K562 (cell line): ENCODE measurements at regions not wholly inside any gene's neighbourhood (a gene's known extent, or its start where the extent isn't known, plus 50 kb on each side); places are given as distances from the start of the nearest gene placed in this dataset.

Source experiments
- ARHGAP35 ChIP-seq: fragments of 450-650 bp; IDR thresholded peaks from 2 replicates; pipeline ENCODE4 v1.6.1; 2018; ENCODE audit not compliant: partially characterized antibody
- ATF1 ChIP-seq, 2 experiments: fragments of 450-650 bp in 1 of 2; IDR thresholded peaks; 2 replicates each; pipeline ENCODE4 v1.6.1; 2016; ENCODE audit warnings: missing compliant biosample characterization in 1 of 2, missing genetic modification characterization in 1 of 2
- ATF7 ChIP-seq: fragments of 450-650 bp; IDR thresholded peaks from 2 replicates; pipeline ENCODE4 v1.7.1; 2014; ENCODE audit warnings: mild to moderate bottlenecking, moderate library complexity
- CBX8 ChIP-seq: fragments of 200-600 bp; sonication (generic); IDR thresholded peaks from 2 replicates; pipeline ENCODE4 v1.6.1; 2012; ENCODE audit warnings: borderline replicate concordance, mixed run types, low read depth, mild to moderate bottlenecking, moderate library complexity, mixed read lengths, low read length, control low read depth, inconsistent platforms; ENCODE audit not compliant: poor library complexity, severe bottlenecking; ENCODE audit errors: extremely low read depth
- CXXC5 ChIP-seq: fragments of 250-450 bp; sonication (Bioruptor Pico); IDR thresholded peaks from 2 replicates; pipeline ENCODE4 v1.8.0; 2022; ENCODE audit warnings: inconsistent platforms, mild to moderate bottlenecking, moderate library complexity
- GABPA ChIP-seq: fragments of 200-800 bp; sonication (Bioruptor generic); conservative IDR thresholded peaks from 2 replicates; pipeline ENCODE4 v1.6.1; 2016; ENCODE audit warnings: low read depth, missing genetic modification characterization, missing compliant biosample characterization
- GABPB1 ChIP-seq: sonication (generic); formaldehyde crosslinking; IDR thresholded peaks from 2 replicates; pipeline ENCODE4 v1.8.0; 2022; ENCODE audit warnings: mild to moderate bottlenecking, missing genetic modification reagents
- HNRNPL ChIP-seq: fragments of 200-400 bp; formaldehyde crosslinking; IDR thresholded peaks from 2 replicates; pipeline ENCODE4 v1.6.1; 2017; ENCODE audit warnings: low read depth, mild to moderate bottlenecking, low read length
- MEF2D ChIP-seq: conservative IDR thresholded peaks from 2 replicates; pipeline ENCODE4 v1.6.1; 2016; ENCODE audit warnings: low read depth, missing genetic modification characterization, missing compliant biosample characterization
- MEIS2 ChIP-seq: fragments of 450-650 bp; IDR thresholded peaks from 2 replicates; pipeline ENCODE4 v1.6.1; 2014; ENCODE audit warnings: mild to moderate bottlenecking; ENCODE audit not compliant: partially characterized antibody
- MTA3 ChIP-seq: fragments of 450-650 bp; formaldehyde crosslinking; IDR thresholded peaks from 2 replicates; pipeline ENCODE4 v1.6.1; 2017; ENCODE audit warnings: mild to moderate bottlenecking, borderline replicate concordance
- MTF1 ChIP-seq: fragments of 250-450 bp; sonication (Bioruptor Pico); IDR thresholded peaks from 2 replicates; pipeline ENCODE4 v1.9.0; 2021; ENCODE audit warnings: moderate library complexity, mild to moderate bottlenecking, inconsistent platforms, borderline replicate concordance
- NR2C1 ChIP-seq, 2 experiments: fragments of 450-650 bp; IDR thresholded peaks; 2 replicates each; pipeline ENCODE4 v1.6.1; 2017; ENCODE audit warnings: mild to moderate bottlenecking in 2 of 2, antibody characterized with exemption in 1 of 2, inconsistent platforms in 1 of 2, missing compliant biosample characterization in 1 of 2, missing genetic modification characterization in 1 of 2
- NR4A1 ChIP-seq, 2 experiments: fragments of 250-450 bp in 1 of 2; fragments of 450-650 bp in 1 of 2; sonication (Bioruptor Pico) in 1 of 2; IDR thresholded peaks; 2 replicates each; pipeline versions ENCODE4 v1.4.0 to v1.6.1; 2016 to 2020; ENCODE audit warnings: mild to moderate bottlenecking in 2 of 2, missing compliant biosample characterization in 1 of 2, missing genetic modification characterization in 1 of 2, moderate library complexity in 1 of 2
- PHB ChIP-seq: fragments of 250-450 bp; sonication (Bioruptor Pico); IDR thresholded peaks from 2 replicates; pipeline ENCODE4 v1.5.0; 2021
- POLR2H ChIP-seq: IDR thresholded peaks from 2 replicates; pipeline ENCODE4 v1.6.1; 2016; ENCODE audit warnings: missing genetic modification characterization, low read depth, mild to moderate bottlenecking, control low read depth, missing compliant biosample characterization, moderate library complexity
- PRDM10 ChIP-seq: fragments of 450-650 bp; IDR thresholded peaks from 2 replicates; pipeline ENCODE4 v1.6.1; 2018; ENCODE audit not compliant: partially characterized antibody
- SMAD1 ChIP-seq: fragments of 150-350 bp; IDR thresholded peaks from 2 replicates; pipeline ENCODE4 v1.6.1; 2014; ENCODE audit warnings: low read length, low read depth; ENCODE audit not compliant: partially characterized antibody
- ZFPM2 ChIP-seq: fragments of 250-450 bp; sonication (Bioruptor Pico); IDR thresholded peaks from 2 replicates; pipeline ENCODE4 v1.5.1; 2022; ENCODE audit warnings: mild to moderate bottlenecking
- ZNF121 ChIP-seq: sonication (generic); formaldehyde crosslinking; conservative IDR thresholded peaks from 2 replicates; pipeline ENCODE4 v1.8.0; 2022; ENCODE audit warnings: missing genetic modification reagents
- ZNF707 ChIP-seq: fragments of 250-450 bp; sonication (Bioruptor Pico); conservative IDR thresholded peaks from 2 replicates; pipeline ENCODE4 v1.8.0; 2022; ENCODE audit warnings: inconsistent platforms, mild to moderate bottlenecking, moderate library complexity
- ZNF766 ChIP-seq: fragments of 200-800 bp; sonication (Bioruptor generic); conservative IDR thresholded peaks from 2 replicates; pipeline ENCODE4 v1.6.1; 2016; ENCODE audit warnings: missing genetic modification characterization, missing compliant biosample characterization
- TF ChIP-seq, protein P1 (sequence below): fragments of 250-450 bp; sonication (Bioruptor Pico); IDR thresholded peaks from 2 replicates; pipeline ENCODE4 v1.8.0; 2021; ENCODE audit warnings: borderline replicate concordance, mild to moderate bottlenecking, moderate library complexity; ENCODE audit not compliant: poor library complexity, severe bottlenecking
- TF ChIP-seq, protein P2 (sequence below): sonication (generic); formaldehyde crosslinking; IDR thresholded peaks from 2 replicates; pipeline ENCODE4 v1.8.1; 2023; ENCODE audit warnings: mild to moderate bottlenecking, missing genetic modification reagents, moderate library complexity

DNA sequence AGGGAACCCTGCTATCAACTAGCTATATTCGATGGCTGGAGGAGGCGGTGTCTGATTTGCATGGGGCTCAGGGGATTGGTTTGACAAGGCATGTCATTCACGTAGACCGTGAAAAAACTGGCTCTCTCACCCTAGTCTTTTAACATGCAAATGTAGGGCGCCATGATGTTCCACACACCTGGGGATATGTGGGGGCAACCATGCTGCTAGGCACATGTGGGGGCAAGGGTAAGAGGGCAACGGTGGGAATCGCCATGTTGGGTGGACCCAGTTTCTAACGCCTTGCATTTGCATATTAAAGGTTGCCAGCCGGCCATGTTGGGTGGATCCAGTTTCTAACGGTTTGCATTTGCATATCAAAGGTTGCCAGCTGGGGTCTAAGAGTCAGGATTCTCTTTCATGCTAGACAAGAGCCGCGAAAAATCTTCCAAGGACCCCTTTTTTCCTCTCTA, 419.2 kb upstream of the NFE2L3 start (continued):
- no peak for TF ChIP-seq NR2C1 (IDR thresholded peaks at IDR 0.05)
- TF ChIP-seq NR2C1 (tag; IDR thresholded peaks at IDR 0.05), result peak; percentile 66
- no peak for TF ChIP-seq GABPA (tag)
- peak; percentile 54; the same call in 1 of the 2 replicates for TF ChIP-seq ZNF766 (CRISPR knock-in tag)
- TF ChIP-seq NR4A1 (CRISPR knock-in tag; IDR thresholded peaks at IDR 0.05), result no peak
- peak; percentile 53; the same call in 1 of the 2 replicates for TF ChIP-seq NR4A1 (tag; IDR thresholded peaks at IDR 0.05)
- TF ChIP-seq GABPB1, result no peak
- no peak for TF ChIP-seq MEIS2
- no peak for TF ChIP-seq ATF1 (CRISPR knock-in tag; IDR thresholded peaks at IDR 0.05)
- peak; percentile 89 for TF ChIP-seq ATF1 (tag; IDR thresholded peaks at IDR 0.05)
- no peak for TF ChIP-seq MEF2D
- TF ChIP-seq, protein P1, sequence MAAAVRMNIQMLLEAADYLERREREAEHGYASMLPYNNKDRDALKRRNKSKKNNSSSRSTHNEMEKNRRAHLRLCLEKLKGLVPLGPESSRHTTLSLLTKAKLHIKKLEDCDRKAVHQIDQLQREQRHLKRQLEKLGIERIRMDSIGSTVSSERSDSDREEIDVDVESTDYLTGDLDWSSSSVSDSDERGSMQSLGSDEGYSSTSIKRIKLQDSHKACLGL (CRISPR knock-in tag), result no peak
- TF ChIP-seq HNRNPL, result no peak
- TF ChIP-seq MTF1, result no peak
- TF ChIP-seq CBX8, result no peak
- TF ChIP-seq SMAD1, result no peak
- TF ChIP-seq ZFPM2 (CRISPR knock-in tag), result no peak
- TF ChIP-seq PHB (CRISPR knock-in tag), result no peak
- TF ChIP-seq, protein P2, sequence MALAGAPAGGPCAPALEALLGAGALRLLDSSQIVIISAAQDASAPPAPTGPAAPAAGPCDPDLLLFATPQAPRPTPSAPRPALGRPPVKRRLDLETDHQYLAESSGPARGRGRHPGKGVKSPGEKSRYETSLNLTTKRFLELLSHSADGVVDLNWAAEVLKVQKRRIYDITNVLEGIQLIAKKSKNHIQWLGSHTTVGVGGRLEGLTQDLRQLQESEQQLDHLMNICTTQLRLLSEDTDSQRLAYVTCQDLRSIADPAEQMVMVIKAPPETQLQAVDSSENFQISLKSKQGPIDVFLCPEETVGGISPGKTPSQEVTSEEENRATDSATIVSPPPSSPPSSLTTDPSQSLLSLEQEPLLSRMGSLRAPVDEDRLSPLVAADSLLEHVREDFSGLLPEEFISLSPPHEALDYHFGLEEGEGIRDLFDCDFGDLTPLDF (CRISPR knock-in tag), result no peak
- TF ChIP-seq ZNF707, result no peak
- 0 out of 2 replicates have a peak, but pooled peaks have one; percentile 24 for TF ChIP-seq POLR2H
- TF ChIP-seq PRDM10, result no peak
- no peak for TF ChIP-seq ARHGAP35
- TF ChIP-seq ZNF121, result no peak
- no peak for TF ChIP-seq MTA3
- TF ChIP-seq CXXC5 (CRISPR knock-in tag), result peak; percentile 67
- 0 out of 2 replicates have a peak, but pooled peaks have one; percentile 23 for TF ChIP-seq ATF7
